ENCODE measurements at regions not wholly inside any gene's neighbourhood (a gene's known extent, or its start where the extent isn't known, plus 50 kb on each side); places are given as distances from the start of the nearest gene placed in this dataset.

DNA sequence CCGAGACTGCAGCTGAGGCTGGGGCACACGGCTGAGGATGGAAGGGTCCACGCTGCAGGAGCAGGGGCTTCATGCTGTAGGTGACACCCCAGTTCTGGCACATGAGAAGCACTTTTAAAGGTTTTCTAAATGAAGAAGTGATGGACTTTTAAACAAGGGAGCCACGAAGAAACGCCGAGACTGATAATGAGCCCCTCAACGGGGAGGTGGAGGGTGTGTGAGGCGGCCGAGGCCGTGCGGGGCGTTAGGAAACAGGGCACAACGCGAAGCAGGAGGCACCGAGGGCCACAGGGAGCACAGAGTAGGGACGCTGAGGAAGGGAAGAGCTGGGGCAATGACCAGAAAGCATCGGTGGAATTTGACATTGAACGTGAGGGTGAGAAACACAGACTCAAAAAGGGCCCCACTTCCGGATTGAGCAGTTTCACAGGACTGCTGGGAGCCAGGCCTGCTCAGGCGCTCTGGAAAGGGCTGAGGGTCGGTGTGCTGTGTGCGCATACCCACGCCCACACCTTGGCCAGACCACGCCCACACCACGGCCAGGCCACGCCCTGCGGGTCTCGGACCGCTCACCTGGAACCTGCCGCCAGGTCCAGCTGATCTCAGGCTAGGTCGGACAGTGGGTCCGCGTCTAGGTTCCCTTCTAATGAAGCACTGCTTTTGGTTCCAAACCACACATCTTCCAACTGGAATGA, 115.7 kb downstream of the GYPC start:
- DNase-seq (ENCODE audit: low read depth, low spot score), result no peak
- dilution Hi-C loops (cut with MboI; ENCODE audit: extremely low pct_ligation_motif_present, low sequenced_read_pairs), result no loop called here

DNA sequence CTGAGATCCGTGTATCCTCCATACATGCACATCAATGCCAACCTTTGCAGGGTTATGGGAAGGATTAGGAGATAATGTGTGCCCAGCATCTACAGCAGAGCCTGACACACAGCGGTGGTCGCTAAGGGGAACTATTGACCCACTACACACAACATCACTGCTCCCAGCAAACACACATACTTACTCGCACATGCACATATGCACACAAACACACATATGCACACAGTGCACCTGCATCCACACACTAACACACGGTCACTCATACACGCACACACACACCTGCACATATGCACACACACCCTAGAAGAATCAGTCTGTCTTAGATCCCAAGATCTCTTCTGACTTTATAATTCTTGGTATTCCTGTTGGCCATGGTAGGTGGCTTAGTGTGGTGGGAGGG, 118.3 kb downstream of the GYPC start:
- DNase-seq (ENCODE audit: low read depth, low spot score), result no peak
- H3K27ac ChIP-seq (ENCODE audit: control insufficient read depth, insufficient read depth, low read length), result no peak overlapping the region
- no peak for FAIRE-seq
- no peaks in the 10 kb centered on the region for H3K36me3 ChIP-seq (ENCODE audit: control insufficient read depth in 2 of 2, extremely low read depth in 1 of 2, insufficient read depth in 2 of 2, low read length in 2 of 2)
- no peak overlapping the region for H2AFZ ChIP-seq (ENCODE audit: control insufficient read depth, low read length)
- H3K9me3 ChIP-seq (ENCODE audit: control insufficient read depth, low read depth, low read length), result no peaks in the 10 kb centered on the region
- H3K27me3 ChIP-seq (ENCODE audit: control insufficient read depth, extremely low read depth, insufficient read depth, low read length), result peaks cover 12% of the 10 kb centered on the region
- H3K4me1 ChIP-seq (ENCODE audit: control insufficient read depth, extremely low read depth, insufficient read depth, low read length), result peaks cover 4% of the 10 kb centered on the region
- H4K20me1 ChIP-seq (ENCODE audit: control insufficient read depth, extremely low read depth, insufficient read depth, low read length), result no peaks in the 10 kb centered on the region
- dilution Hi-C loops (cut with MboI; ENCODE audit: extremely low pct_ligation_motif_present, low sequenced_read_pairs), result no loop called here
- no peaks in the 10 kb centered on the region for H3K9me1 ChIP-seq (ENCODE audit: control insufficient read depth, extremely low read depth, insufficient read depth, low read length)
- H3K4me2 ChIP-seq (ENCODE audit: control insufficient read depth, extremely low read depth, insufficient read depth, low read depth, low read length), result no peak overlapping the region
- no peak overlapping the region for H3K9ac ChIP-seq (ENCODE audit: control insufficient read depth, extremely low read depth, insufficient read depth, low read length)
- no peak for TF ChIP-seq EZH2 (IDR thresholded peaks at IDR 0.05; ENCODE audit: low read length)
- TF ChIP-seq, protein P1, sequence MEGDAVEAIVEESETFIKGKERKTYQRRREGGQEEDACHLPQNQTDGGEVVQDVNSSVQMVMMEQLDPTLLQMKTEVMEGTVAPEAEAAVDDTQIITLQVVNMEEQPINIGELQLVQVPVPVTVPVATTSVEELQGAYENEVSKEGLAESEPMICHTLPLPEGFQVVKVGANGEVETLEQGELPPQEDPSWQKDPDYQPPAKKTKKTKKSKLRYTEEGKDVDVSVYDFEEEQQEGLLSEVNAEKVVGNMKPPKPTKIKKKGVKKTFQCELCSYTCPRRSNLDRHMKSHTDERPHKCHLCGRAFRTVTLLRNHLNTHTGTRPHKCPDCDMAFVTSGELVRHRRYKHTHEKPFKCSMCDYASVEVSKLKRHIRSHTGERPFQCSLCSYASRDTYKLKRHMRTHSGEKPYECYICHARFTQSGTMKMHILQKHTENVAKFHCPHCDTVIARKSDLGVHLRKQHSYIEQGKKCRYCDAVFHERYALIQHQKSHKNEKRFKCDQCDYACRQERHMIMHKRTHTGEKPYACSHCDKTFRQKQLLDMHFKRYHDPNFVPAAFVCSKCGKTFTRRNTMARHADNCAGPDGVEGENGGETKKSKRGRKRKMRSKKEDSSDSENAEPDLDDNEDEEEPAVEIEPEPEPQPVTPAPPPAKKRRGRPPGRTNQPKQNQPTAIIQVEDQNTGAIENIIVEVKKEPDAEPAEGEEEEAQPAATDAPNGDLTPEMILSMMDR (optimal IDR thresholded peaks at IDR 0.05 in 1 of 3, IDR thresholded peaks at IDR 0.05 in 1 of 3, conservative IDR thresholded peaks at IDR 0.05 in 1 of 3; ENCODE audit: extremely low read depth in 1 of 3, insufficient read depth in 2 of 3, low read length in 3 of 3), result no peak
- H3K79me2 ChIP-seq (ENCODE audit: control insufficient read depth, insufficient read depth, low read length), result no peaks in the 10 kb centered on the region
- H3K4me3 ChIP-seq (ENCODE audit: control insufficient read depth in 2 of 3, extremely low read depth in 1 of 3, insufficient read depth in 2 of 3, low read depth in 1 of 3, low read length in 3 of 3), result no peak overlapping the region

More for the DNA sequence above, 115.7 kb downstream of the GYPC start:
- Histone ChIP-seq H3K79me2 (ENCODE audit: control insufficient read depth, insufficient read depth, low read length) (no peaks in the 10 kb centered on the region), H4K20me1 (ENCODE audit: control insufficient read depth, extremely low read depth, insufficient read depth, low read length) (no peaks in the 10 kb centered on the region), H3K9me3 (ENCODE audit: control insufficient read depth, low read depth, low read length) (no peaks in the 10 kb centered on the region), H3K27ac (ENCODE audit: control insufficient read depth, insufficient read depth, low read length) (no peak overlapping the region), H3K4me3 (ENCODE audit: control insufficient read depth in 2 of 3, extremely low read depth in 1 of 3, insufficient read depth in 2 of 3, low read depth in 1 of 3, low read length in 3 of 3) (no peak overlapping the region), H3K9ac (ENCODE audit: control insufficient read depth, extremely low read depth, insufficient read depth, low read length) (no peak overlapping the region), H3K27me3 (ENCODE audit: control insufficient read depth, extremely low read depth, insufficient read depth, low read length) (peaks cover 5% of the 10 kb centered on the region), H3K9me1 (ENCODE audit: control insufficient read depth, extremely low read depth, insufficient read depth, low read length) (no peaks in the 10 kb centered on the region), H3K36me3 (ENCODE audit: control insufficient read depth in 2 of 2, extremely low read depth in 1 of 2, insufficient read depth in 2 of 2, low read length in 2 of 2) (no peaks in the 10 kb centered on the region), H3K4me1 (ENCODE audit: control insufficient read depth, extremely low read depth, insufficient read depth, low read length) (no peaks in the 10 kb centered on the region), H3K4me2 (ENCODE audit: control insufficient read depth, extremely low read depth, insufficient read depth, low read depth, low read length) (no peak overlapping the region), H2AFZ (ENCODE audit: control insufficient read depth, low read length) (no peak overlapping the region)
- TF ChIP-seq, protein P1 (optimal IDR thresholded peaks at IDR 0.05 in 1 of 3, IDR thresholded peaks at IDR 0.05 in 1 of 3, conservative IDR thresholded peaks at IDR 0.05 in 1 of 3; ENCODE audit: extremely low read depth in 1 of 3, insufficient read depth in 2 of 3, low read length in 3 of 3), result no peak
- no peak for TF ChIP-seq EZH2 (IDR thresholded peaks at IDR 0.05; ENCODE audit: low read length)
- no peak for FAIRE-seq

Data from keratinocyte (primary cell).